ENCODE measurements at regions not wholly inside any gene's neighbourhood (a gene's known extent, or its start where the extent isn't known, plus 50 kb on each side); places are given as distances from the start of the nearest gene placed in this dataset.

- no peak for TF ChIP-seq ZNF462 (CRISPR knock-in tag; IDR thresholded peaks at IDR 0.05)
- no peak for TF ChIP-seq JUNB (IDR thresholded peaks at IDR 0.05; ENCODE audit: unreplicated experiment)
- no peak for TF ChIP-seq CTCF (conservative IDR thresholded peaks at IDR 0.05; ENCODE audit: low read depth in 2 of 2)
- TF ChIP-seq REST (IDR thresholded peaks at IDR 0.05; ENCODE audit: unreplicated experiment), result no peak
- no peak for TF ChIP-seq EZH2 (IDR thresholded peaks at IDR 0.05; ENCODE audit: low read depth, unreplicated experiment)
- TF ChIP-seq NANOG (IDR thresholded peaks at IDR 0.05; ENCODE audit: borderline replicate concordance), result no peak
- TF ChIP-seq STAT1 (IDR thresholded peaks at IDR 0.05; ENCODE audit: unreplicated experiment), result no peak
- no peak for TF ChIP-seq POLR2AphosphoS5 (IDR thresholded peaks at IDR 0.05; ENCODE audit: low read depth)
- TF ChIP-seq ETS1 (IDR thresholded peaks at IDR 0.05), result no peak
- no peak for TF ChIP-seq EZH2phosphoT487 (IDR thresholded peaks at IDR 0.05; ENCODE audit: unreplicated experiment)
These were observed 64.6 kb upstream of the CLDN14 start (continued) for GRCh38 chr21:36544545-36544944.
